ENCODE measurements at regions not wholly inside any gene's neighbourhood (a gene's known extent, or its start where the extent isn't known, plus 50 kb on each side); places are given as distances from the start of the nearest gene placed in this dataset.
"Not testable (repeated sequence)": the region's sequence is repeated elsewhere in the genome, so short reads cannot be mapped to it uniquely, and the experiment has no call there.

- Histone ChIP-seq H3K79me2 (ENCODE audit: control insufficient read depth, low read length) (no peaks in the 10 kb centered on the region), H3K27me3 (ENCODE audit: control insufficient read depth, low read length) (no peaks in the 10 kb centered on the region), H3K4me1 (ENCODE audit: control insufficient read depth, low read length) (no peaks in the 10 kb centered on the region), H3K9me3 (ENCODE audit: control insufficient read depth, insufficient read depth, low read length) (no peaks in the 10 kb centered on the region; the same call in 1 of the 2 replicates), H3K36me3 (ENCODE audit: control insufficient read depth, low read length) (no peaks in the 10 kb centered on the region), H3K9me2 (replicated peaks; ENCODE audit: control insufficient read depth, low read length) (no peaks in the 10 kb centered on the region), H3K4me3 (ENCODE audit: low read length) (no peak overlapping the region), H3K4me2 (ENCODE audit: low read length) (no peak overlapping the region), H3K27ac (ENCODE audit: low read depth, low read length) (no peak overlapping the region), H3F3A (ENCODE audit: control insufficient read depth, insufficient read depth) (no peaks in the 10 kb centered on the region), H4K20me1 (ENCODE audit: control insufficient read depth, insufficient read depth, low read depth, low read length) (no peaks in the 10 kb centered on the region)
- TF ChIP-seq EZH2phosphoT487 (IDR thresholded peaks at IDR 0.05; ENCODE audit: borderline replicate concordance, low read length), result no peak
- no peak for TF ChIP-seq CTCF (IDR thresholded peaks at IDR 0.05; ENCODE audit: low read depth, low read length, poor library complexity, severe bottlenecking)
These were observed 519.1 kb upstream of the AUTS2 start for GRCh38 chr7:69078997-69079769.

GRCh38 chr7:69087281-69087680, 511.0 kb upstream of the AUTS2 start:
- not testable (repeated sequence) for H3K4me3 ChIP-seq (ENCODE audit: low read length)

GRCh38 chr7:69088185-69088584, 510.1 kb upstream of the AUTS2 start:
- Histone ChIP-seq H3K4me1 (ENCODE audit: control insufficient read depth, low read length) (no peaks in the 10 kb centered on the region), H4K20me1 (ENCODE audit: control insufficient read depth, insufficient read depth, low read depth, low read length) (no peaks in the 10 kb centered on the region), H3K4me2 (ENCODE audit: low read length) (no peak overlapping the region), H3K36me3 (ENCODE audit: control insufficient read depth, low read length) (no peaks in the 10 kb centered on the region), H3F3A (ENCODE audit: control insufficient read depth, insufficient read depth) (no peaks in the 10 kb centered on the region), H3K79me2 (ENCODE audit: control insufficient read depth, low read length) (no peaks in the 10 kb centered on the region), H3K27me3 (ENCODE audit: control insufficient read depth, low read length) (no peaks in the 10 kb centered on the region), H3K4me3 (ENCODE audit: low read length) (no peak overlapping the region), H3K27ac (ENCODE audit: low read depth, low read length) (no peak overlapping the region), H3K9me2 (replicated peaks; ENCODE audit: control insufficient read depth, low read length) (no peaks in the 10 kb centered on the region), H3K9me3 (ENCODE audit: control insufficient read depth, insufficient read depth, low read length) (no peaks in the 10 kb centered on the region)
- TF ChIP-seq CTCF (IDR thresholded peaks at IDR 0.05; ENCODE audit: low read depth, low read length, poor library complexity, severe bottlenecking) (no peak), EZH2phosphoT487 (IDR thresholded peaks at IDR 0.05; ENCODE audit: borderline replicate concordance, low read length) (no peak)

More at GRCh38 chr7:69087281-69087680, 511.0 kb upstream of the AUTS2 start:
- H3K27me3 ChIP-seq (ENCODE audit: control insufficient read depth, low read length); H3K4me2 ChIP-seq (ENCODE audit: low read length); H3K4me1 ChIP-seq (ENCODE audit: control insufficient read depth, low read length); H3K36me3 ChIP-seq (ENCODE audit: control insufficient read depth, low read length); H3K79me2 ChIP-seq (ENCODE audit: control insufficient read depth, low read length); H3K9me3 ChIP-seq (ENCODE audit: control insufficient read depth, insufficient read depth, low read length); H3K9me2 ChIP-seq (replicated peaks; ENCODE audit: control insufficient read depth, low read length); H4K20me1 ChIP-seq (ENCODE audit: control insufficient read depth, insufficient read depth, low read depth, low read length); H3F3A ChIP-seq (ENCODE audit: control insufficient read depth, insufficient read depth); H3K27ac ChIP-seq (ENCODE audit: low read depth, low read length): not testable (repeated sequence)

GRCh38 chr7:69090936-69091335, 507.3 kb upstream of the AUTS2 start:
- H3K27ac ChIP-seq (ENCODE audit: low read depth, low read length), result no peak overlapping the region
- H3K36me3 ChIP-seq (ENCODE audit: control insufficient read depth, low read length), result no peaks in the 10 kb centered on the region
- H3K4me3 ChIP-seq (ENCODE audit: low read length), result no peak overlapping the region
- no peaks in the 10 kb centered on the region for H3K9me2 ChIP-seq (replicated peaks; ENCODE audit: control insufficient read depth, low read length)
- H3K9me3 ChIP-seq (ENCODE audit: control insufficient read depth, insufficient read depth, low read length), result peaks cover 5% of the 10 kb centered on the region; the same call in 1 of the 2 replicates
- H3K4me1 ChIP-seq (ENCODE audit: control insufficient read depth, low read length), result no peaks in the 10 kb centered on the region
- no peak for TF ChIP-seq EZH2phosphoT487 (IDR thresholded peaks at IDR 0.05; ENCODE audit: borderline replicate concordance, low read length)
- no peak for TF ChIP-seq CTCF (IDR thresholded peaks at IDR 0.05; ENCODE audit: low read depth, low read length, poor library complexity, severe bottlenecking)
- no peaks in the 10 kb centered on the region for H3F3A ChIP-seq (ENCODE audit: control insufficient read depth, insufficient read depth)
- no peaks in the 10 kb centered on the region for H3K79me2 ChIP-seq (ENCODE audit: control insufficient read depth, low read length)
- H3K4me2 ChIP-seq (ENCODE audit: low read length), result no peak overlapping the region
- H4K20me1 ChIP-seq (ENCODE audit: control insufficient read depth, insufficient read depth, low read depth, low read length), result no peaks in the 10 kb centered on the region
- H3K27me3 ChIP-seq (ENCODE audit: control insufficient read depth, low read length), result no peaks in the 10 kb centered on the region

Measured in DOHH2 (cell line).